Germinal center (tissue), 1 donor: ENCODE measurements at regions not wholly inside any gene's neighbourhood (a gene's known extent, or its start where the extent isn't known, plus 50 kb on each side); places are given as distances from the start of the nearest gene placed in this dataset.

ENCODE experiments used
- DNase-seq: peaks from one replicate; pipeline ENCODE4 v3.0.0; 2012; ENCODE audit warnings: mixed read lengths, low spot score

DNA sequence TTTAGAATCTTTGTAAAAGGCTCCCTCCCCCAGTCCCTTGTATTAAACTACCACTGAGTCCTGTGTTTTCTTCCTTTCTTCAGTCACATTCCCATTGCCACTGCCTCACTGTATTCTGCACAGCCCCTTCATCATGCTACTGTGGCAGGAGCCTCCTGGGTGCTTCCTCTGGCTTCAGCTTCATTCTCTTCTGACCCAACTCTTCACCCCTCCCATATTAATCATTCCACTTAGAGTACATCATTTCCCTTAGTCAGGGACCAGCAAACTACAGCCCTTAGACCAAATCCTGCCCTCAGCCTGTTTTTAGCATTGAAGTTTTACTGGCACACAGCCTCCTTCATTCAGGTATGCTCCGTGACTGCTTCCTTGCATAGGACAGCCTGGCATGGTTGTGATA, 127.7 kb upstream of the MTNR1B start:
- no peak for DNase-seq

- DNase-seq = no peak
Observed at GRCh38 chr11:92843455-92843854, 126.0 kb upstream of the MTNR1B start.

- DNase-seq = no peak
Observed at GRCh38 chr11:92844197-92844596, 125.3 kb upstream of the MTNR1B start.

DNA sequence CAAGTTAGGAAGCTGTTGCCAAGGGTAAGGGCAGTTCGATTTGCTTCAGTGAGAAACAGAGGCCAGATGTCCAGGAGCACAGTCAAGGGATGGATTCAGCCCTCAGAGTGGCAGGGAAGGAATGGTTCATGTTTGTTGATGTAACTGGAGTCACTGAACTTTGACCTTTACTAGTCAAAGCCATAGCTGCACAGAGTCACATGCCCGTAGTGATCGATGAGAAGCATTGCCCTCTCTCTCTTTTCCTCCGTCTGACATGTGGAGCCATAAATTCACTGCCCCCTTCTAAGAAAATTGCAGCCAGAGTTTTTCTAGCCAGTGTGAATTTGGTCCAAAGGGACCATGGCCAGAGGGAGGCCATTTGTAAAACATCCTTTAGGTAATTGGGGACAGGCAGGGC, 124.1 kb upstream of the MTNR1B start:
- DNase-seq = no peak

DNA sequence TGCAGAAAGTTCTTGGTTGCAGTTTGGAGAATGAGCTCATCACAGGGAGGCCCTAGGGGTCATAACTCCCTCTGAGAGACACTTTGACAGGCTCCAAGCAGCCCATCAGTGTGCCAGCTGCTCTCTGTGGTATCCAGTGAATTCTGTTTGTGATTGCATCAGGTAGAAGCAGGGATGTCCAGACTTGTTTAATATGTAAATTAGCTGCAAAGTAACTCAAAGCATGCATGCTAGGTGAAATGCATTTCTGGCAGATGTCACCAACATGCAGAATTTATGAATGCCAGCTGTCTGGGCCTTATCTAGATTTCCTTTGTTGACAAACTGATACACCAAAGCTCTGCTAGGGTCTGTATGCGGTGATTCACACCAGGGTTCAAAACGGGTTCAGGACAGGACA, 123.6 kb upstream of the MTNR1B start:
- no peak for DNase-seq

DNA sequence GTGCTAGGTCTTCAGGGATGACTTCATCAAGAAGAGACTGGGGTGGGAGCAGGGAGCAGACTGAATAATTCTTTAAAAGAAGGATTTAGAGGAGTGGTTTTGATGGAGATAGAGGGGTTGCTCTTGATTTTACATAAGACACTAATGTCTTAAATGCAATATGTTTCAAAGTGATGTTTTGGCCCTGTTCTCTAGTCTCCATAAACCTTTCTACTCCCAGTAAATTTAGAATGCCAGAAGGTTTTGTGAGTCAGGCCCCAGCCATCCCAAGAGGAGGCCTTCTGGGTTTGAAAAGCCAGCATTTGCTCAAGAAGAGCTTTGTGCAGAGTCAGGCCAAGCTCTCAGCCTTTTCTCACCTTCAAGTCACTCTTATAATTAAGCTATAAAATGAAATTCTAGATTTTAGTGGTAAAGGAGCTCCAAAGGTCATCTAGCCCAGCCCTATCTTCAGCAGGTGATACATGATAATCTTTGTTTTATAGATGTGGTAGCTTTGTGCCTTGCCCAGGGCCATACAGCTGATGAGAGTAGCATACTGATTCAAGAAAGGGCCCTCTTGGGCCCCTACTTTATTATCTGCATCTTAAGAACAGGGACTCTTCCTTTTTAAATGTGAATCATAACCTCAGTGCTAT, 122.8 kb upstream of the MTNR1B start:
- DNase-seq = no peak

DNA sequence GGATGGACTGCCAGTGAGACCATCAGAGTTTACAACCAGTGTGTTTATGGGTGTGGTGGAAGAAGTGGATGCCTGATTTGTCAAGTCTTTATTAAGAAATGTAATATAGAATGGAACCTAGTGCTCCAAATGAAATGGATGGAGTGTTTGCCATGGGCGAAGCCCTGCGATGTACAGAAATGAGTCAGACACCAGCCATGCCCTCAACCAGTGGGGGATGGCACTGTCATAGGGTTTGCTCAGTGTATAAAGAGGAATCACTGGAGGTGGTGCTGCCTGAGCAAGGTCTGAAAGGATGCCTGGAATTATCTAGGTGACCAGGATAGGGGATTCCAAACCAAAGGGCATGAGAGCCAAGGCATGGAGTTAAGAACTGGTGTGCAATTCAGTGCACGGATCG, 120.9 kb upstream of the MTNR1B start:
- no peak for DNase-seq

DNA sequence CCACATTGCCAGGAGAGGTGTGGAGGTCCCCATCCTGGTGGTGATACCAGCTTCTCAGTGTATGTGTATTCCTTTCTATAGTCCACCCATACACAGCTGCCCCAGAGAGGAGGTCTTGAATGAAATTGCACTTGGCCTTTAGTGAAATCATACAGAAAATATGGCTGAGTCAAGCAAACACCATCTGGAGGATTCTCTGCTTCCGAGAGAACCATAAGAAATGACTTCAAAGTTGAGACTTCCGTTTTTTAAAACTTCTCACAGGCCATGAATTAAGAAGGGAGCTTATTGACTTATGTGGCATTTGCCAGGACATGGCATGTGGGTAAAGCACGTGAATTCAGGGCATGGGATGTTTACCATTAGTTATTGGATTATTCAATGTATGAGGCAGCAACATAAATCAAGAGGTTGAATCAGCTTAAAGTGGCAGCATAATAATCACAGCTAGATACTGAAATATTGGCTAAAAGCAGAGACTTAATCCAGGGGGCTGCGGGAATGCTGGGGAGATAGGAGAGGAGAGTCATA, 119.1 kb upstream of the MTNR1B start:
- no peak for DNase-seq

DNA sequence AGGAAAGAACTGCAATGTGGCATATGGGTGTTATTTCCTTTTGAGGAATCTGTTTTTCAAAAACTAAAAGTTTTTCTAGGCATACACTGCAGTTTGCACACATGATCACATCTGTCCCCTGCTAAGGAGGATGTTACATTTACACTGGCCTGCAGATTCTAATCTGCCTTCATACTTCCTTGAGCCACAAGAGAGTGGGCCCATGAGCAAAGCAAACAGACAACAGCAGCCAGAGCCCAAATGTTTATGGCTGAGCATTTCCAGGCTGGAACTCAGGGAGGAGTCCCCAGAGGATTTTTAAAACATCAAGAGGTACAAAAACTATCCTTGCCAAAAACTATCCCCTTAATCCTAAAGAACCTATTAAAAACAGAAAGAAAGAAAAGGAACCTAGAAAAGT, 117.2 kb upstream of the MTNR1B start:
- no peak for DNase-seq

GRCh38 chr11:92852946-92853345, 116.5 kb upstream of the MTNR1B start:
- no peak for DNase-seq

GRCh38 chr11:92854162-92854561, 115.3 kb upstream of the MTNR1B start:
- DNase-seq = no peak

- no peak for DNase-seq
Observed at GRCh38 chr11:92854952-92855351, 114.5 kb upstream of the MTNR1B start.

- DNase-seq = no peak
Observed at GRCh38 chr11:92855607-92856405, 113.6 kb upstream of the MTNR1B start.

- no peak for DNase-seq
Observed at GRCh38 chr11:92857407-92857806, 112.0 kb upstream of the MTNR1B start.

DNA sequence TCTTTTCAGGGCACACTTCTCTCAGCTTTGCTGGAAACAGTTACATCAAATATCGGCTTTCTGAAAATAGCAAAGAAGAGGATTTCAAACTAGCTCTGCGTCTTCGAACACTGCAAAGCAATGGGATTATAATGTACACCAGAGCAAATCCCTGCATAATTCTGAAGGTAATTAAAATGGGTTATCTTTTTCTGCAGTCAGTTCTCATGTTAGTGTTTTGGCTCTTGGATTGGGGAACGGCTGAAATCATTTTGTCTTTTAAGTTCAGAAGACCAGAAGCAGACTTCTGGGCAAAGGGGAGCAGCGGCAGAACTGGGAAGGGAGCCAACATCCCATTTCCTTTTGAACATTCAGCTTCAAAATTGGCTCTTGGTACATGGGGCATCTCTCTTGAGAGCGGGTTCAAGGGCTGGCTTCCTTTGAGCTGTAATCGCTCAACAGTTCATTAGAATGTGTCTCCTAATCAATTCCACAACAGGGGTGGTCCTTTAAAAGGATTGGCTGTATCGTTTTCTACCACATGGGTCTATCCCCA, 110.2 kb upstream of the MTNR1B start:
- no peak for DNase-seq

GRCh38 chr11:92861634-92862033, 107.8 kb upstream of the MTNR1B start:
- DNase-seq = no peak

- no peak for DNase-seq
Observed at GRCh38 chr11:92865352-92865751, 104.1 kb upstream of the MTNR1B start.

DNA sequence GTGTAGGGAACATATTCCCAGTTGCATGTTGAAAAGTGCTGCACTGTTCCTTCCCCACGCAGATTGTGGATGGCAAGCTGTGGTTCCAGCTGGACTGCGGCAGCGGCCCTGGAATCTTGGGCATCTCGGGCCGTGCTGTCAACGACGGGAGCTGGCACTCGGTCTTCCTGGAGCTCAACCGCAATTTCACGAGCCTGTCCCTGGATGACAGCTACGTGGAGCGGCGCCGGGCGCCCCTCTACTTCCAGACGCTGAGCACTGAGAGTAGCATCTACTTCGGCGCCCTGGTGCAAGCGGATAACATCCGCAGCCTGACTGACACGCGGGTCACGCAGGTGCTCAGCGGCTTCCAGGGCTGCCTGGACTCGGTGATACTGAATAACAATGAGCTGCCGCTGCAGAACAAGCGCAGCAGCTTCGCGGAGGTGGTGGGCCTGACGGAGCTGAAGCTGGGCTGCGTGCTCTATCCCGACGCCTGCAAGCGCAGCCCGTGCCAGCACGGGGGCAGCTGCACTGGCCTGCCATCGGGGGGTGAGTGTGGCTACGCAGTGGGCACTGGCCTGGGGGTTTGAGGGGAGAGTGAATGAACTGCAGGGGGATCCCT, 102.7 kb upstream of the MTNR1B start:
- DNase-seq = no peak

DNA sequence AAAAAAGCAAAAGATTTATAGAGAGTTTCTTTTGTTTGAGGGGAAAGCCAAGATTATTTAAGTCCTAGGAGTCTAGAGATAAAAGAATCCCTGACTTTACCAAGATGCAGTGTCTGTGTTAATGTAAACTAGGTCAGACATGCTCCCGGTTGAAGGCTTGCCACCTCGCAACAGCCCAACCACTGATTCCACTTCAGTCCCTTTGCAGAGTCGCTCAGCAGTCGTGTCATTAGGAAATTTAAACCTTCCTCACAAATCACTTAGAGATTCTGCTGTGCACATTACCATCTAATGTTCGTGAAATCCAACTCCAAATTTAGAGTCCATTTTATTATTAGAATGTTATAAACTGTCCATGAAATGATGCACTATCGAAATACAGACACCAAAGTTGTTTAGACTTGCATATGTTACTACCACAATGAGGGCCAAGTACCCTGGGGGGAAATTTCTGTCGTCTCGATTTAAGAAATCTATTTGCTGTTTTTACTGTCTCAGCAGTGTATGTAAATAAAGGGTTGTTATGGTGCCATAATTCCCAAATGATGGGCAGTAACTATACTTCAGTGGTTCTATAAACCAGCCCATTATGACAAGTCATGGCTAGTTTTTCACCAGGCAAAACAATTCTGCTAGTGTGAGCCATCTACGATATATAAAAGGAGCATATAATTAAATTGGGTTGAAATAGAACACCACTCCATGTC, 101.4 kb upstream of the MTNR1B start:
- DNase-seq = no peak

- no peak for DNase-seq
Observed at GRCh38 chr11:92869716-92870115, 99.7 kb upstream of the MTNR1B start.

DNA sequence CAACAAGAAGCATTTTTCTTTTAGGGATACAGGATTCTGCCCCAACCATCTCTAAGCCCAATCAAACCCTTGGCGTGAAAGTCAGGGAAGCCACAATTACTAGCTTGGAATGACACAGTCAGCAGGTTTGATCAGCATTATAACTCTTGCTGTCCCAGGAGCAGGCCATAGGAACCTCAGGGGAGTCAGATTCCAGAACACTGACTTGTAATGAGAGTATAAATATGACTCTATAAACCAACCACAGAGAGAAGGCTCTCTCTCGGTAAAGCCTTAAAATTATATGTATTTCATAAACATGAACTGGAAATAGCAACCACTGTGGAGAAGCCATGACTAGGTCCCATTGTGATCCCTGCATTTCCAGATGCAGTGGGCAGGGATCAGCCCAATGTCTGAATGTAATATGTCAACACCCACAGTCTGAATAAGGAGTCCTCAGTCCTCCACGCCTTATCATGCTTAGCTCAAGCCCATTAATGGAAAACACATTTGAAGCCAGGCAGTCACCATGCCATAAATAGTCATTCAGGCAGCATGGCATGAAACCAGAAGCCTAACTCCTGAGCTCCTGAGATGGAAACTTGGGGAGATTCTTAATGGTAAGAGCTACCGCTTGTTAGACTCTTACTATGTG, 99.1 kb upstream of the MTNR1B start:
- no peak for DNase-seq

- DNase-seq = no peak
Observed at GRCh38 chr11:92873551-92873950, 95.9 kb upstream of the MTNR1B start.
